ENCODE measurements at regions not wholly inside any gene's neighbourhood (a gene's known extent, or its start where the extent isn't known, plus 50 kb on each side); places are given as distances from the start of the nearest gene placed in this dataset.

GRCh38 chr14:95462491-95462890 is 54.0 kb downstream of the SYNE3 start:
- Histone ChIP-seq H3K4me1 (ENCODE audit: control insufficient read depth, low read length) (peaks cover 37% of the 10 kb centered on the region), H3K79me2 (ENCODE audit: control insufficient read depth, low read length) (no peaks in the 10 kb centered on the region), H3K4me2 (ENCODE audit: low read length) (peak overlapping the region; percentile 78), H3K27ac (ENCODE audit: low read depth, low read length) (peak overlapping the region; percentile 84), H3K27me3 (ENCODE audit: control insufficient read depth, low read length) (no peaks in the 10 kb centered on the region), H3K9me3 (ENCODE audit: control insufficient read depth, insufficient read depth, low read length) (no peaks in the 10 kb centered on the region), H3F3A (ENCODE audit: control insufficient read depth, insufficient read depth) (peaks cover 6% of the 10 kb centered on the region; the same call in 1 of the 2 replicates), H4K20me1 (ENCODE audit: control insufficient read depth, insufficient read depth, low read depth, low read length) (no peaks in the 10 kb centered on the region), H3K36me3 (ENCODE audit: control insufficient read depth, low read length) (no peaks in the 10 kb centered on the region), H3K9me2 (replicated peaks; ENCODE audit: control insufficient read depth, low read length) (no peaks in the 10 kb centered on the region), H3K4me3 (ENCODE audit: low read length) (no peak overlapping the region)
- TF ChIP-seq EZH2phosphoT487 (IDR thresholded peaks at IDR 0.05; ENCODE audit: borderline replicate concordance, low read length) (no peak), CTCF (IDR thresholded peaks at IDR 0.05; ENCODE audit: low read depth, low read length, poor library complexity, severe bottlenecking) (no peak)

GRCh38 chr14:95460647-95461478 is 55.6 kb downstream of the SYNE3 start:
- TF ChIP-seq EZH2phosphoT487 (IDR thresholded peaks at IDR 0.05; ENCODE audit: borderline replicate concordance, low read length) (no peak), CTCF (IDR thresholded peaks at IDR 0.05; ENCODE audit: low read depth, low read length, poor library complexity, severe bottlenecking) (no peak)
- no peaks in the 10 kb centered on the region for H3K9me3 ChIP-seq (ENCODE audit: control insufficient read depth, insufficient read depth, low read length)
- H3K4me2 ChIP-seq (ENCODE audit: low read length) = no peak overlapping the region

DNA sequence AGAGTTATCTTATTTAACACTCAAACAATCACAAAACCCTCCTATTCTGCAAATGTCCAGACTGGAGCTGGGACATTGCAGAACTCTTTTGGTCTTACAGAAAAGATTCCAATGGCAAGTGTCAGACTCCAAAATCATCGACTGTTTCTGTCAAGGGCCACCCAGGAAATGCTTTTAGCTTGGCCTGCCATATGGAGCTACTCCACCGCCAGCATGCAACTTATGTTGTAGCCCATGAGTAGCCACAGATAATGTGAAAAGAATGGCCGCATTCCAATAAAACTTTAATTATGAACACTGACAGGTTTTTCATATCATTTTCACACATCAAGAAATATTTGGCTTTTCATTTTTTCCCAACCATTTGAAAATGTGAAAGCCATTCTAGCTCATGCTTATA is 57.5 kb downstream of the SYNE3 start:
- Histone ChIP-seq H3K36me3 (ENCODE audit: control insufficient read depth, low read length) (no peaks in the 10 kb centered on the region), H4K20me1 (ENCODE audit: control insufficient read depth, insufficient read depth, low read depth, low read length) (no peaks in the 10 kb centered on the region), H3K4me3 (ENCODE audit: low read length) (no peak overlapping the region), H3K9me3 (ENCODE audit: control insufficient read depth, insufficient read depth, low read length) (no peaks in the 10 kb centered on the region), H3K4me1 (ENCODE audit: control insufficient read depth, low read length) (peaks cover 29% of the 10 kb centered on the region), H3K4me2 (ENCODE audit: low read length) (no peak overlapping the region), H3K27me3 (ENCODE audit: control insufficient read depth, low read length) (no peaks in the 10 kb centered on the region), H3K79me2 (ENCODE audit: control insufficient read depth, low read length) (no peaks in the 10 kb centered on the region), H3F3A (ENCODE audit: control insufficient read depth, insufficient read depth) (no peaks in the 10 kb centered on the region), H3K27ac (ENCODE audit: low read depth, low read length) (no peak overlapping the region), H3K9me2 (replicated peaks; ENCODE audit: control insufficient read depth, low read length) (no peaks in the 10 kb centered on the region)
- no peak for TF ChIP-seq CTCF (IDR thresholded peaks at IDR 0.05; ENCODE audit: low read depth, low read length, poor library complexity, severe bottlenecking)
- TF ChIP-seq EZH2phosphoT487 (IDR thresholded peaks at IDR 0.05; ENCODE audit: borderline replicate concordance, low read length) = no peak

More at GRCh38 chr14:95460647-95461478, 55.6 kb downstream of the SYNE3 start:
- Histone ChIP-seq H3K27me3 (ENCODE audit: control insufficient read depth, low read length) (no peaks in the 10 kb centered on the region), H3K9me2 (replicated peaks; ENCODE audit: control insufficient read depth, low read length) (no peaks in the 10 kb centered on the region), H3F3A (ENCODE audit: control insufficient read depth, insufficient read depth) (peaks cover 6% of the 10 kb centered on the region; the same call in 1 of the 2 replicates), H3K36me3 (ENCODE audit: control insufficient read depth, low read length) (no peaks in the 10 kb centered on the region), H3K4me3 (ENCODE audit: low read length) (no peak overlapping the region), H3K4me1 (ENCODE audit: control insufficient read depth, low read length) (peaks cover 46% of the 10 kb centered on the region), H4K20me1 (ENCODE audit: control insufficient read depth, insufficient read depth, low read depth, low read length) (no peaks in the 10 kb centered on the region), H3K79me2 (ENCODE audit: control insufficient read depth, low read length) (no peaks in the 10 kb centered on the region), H3K27ac (ENCODE audit: low read depth, low read length) (no peak overlapping the region)
